Thyroid gland (tissue), 4 donors: ENCODE measurements at regions not wholly inside any gene's neighbourhood (a gene's known extent, or its start where the extent isn't known, plus 50 kb on each side); places are given as distances from the start of the nearest gene placed in this dataset.

Experiments used
- DNase-seq, 2 donors: peaks; one replicate each; pipeline ENCODE4 v3.0.0-alpha.2; 2019
- H3K27ac ChIP-seq, 3 donors: fragments of 200-600 bp; sonication (generic); 1 replicate in 2 of 3; 2 replicates in 1 of 3; pipeline ENCODE4 v1.5.1; 2016 to 2019; ENCODE audit warnings: mild to moderate bottlenecking in 1 of 3, moderate library complexity in 1 of 3
- H3K27me3 ChIP-seq: fragments of 200-600 bp; sonication (generic); one replicate; pipeline ENCODE4 v1.5.1; 2019
- H3K36me3 ChIP-seq, 2 donors: fragments of 200-600 bp; sonication (generic); one replicate each; pipeline ENCODE4 v1.5.1; 2016 to 2019
- H3K4me1 ChIP-seq, 2 donors: fragments of 200-600 bp; sonication (generic); one replicate each; pipeline ENCODE4 v1.5.1; 2017 to 2019
- H3K4me3 ChIP-seq, 3 donors: fragments of 200-600 bp; sonication (generic); replicated peaks in 1 of 3; 1 replicate in 2 of 3; 2 replicates in 1 of 3; pipeline ENCODE4 v1.5.1; 2016; ENCODE audit warnings: mild to moderate bottlenecking in 1 of 3
- H3K9me3 ChIP-seq: fragments of 200-600 bp; sonication (generic); one replicate; pipeline ENCODE4 v1.5.1; 2017
- POLR2A ChIP-seq, 2 donors: fragments of 450-650 bp; IDR thresholded peaks; one replicate each; pipeline ENCODE4 v1.6.1; 2017; ENCODE audit warnings: antibody characterized with exemption in 2 of 2, mild to moderate bottlenecking in 2 of 2, moderate library complexity in 1 of 2
- WGBS, 2 donors: methylation state at CpG; one replicate each; pipeline ENCODE4 v1.1.5; 2017; 5-methylcytosine and 5-hydroxymethylcytosine counted together
- intact Hi-C: fragments of 100-400 bp; cut with DNase I; formaldehyde crosslinking; loops from one replicate; pipeline ENCODE4 v1.15.1; 2023
- TF ChIP-seq, protein P1 (sequence below), 6 experiments: fragments of 200-600 bp in 3 of 6; fragments of 450-650 bp in 3 of 6; sonication (generic) in 3 of 6; IDR thresholded peaks; one replicate each; pipeline ENCODE4 v1.5.1; 2016 to 2019; ENCODE audit warnings: antibody characterized with exemption in 6 of 6, mild to moderate bottlenecking in 2 of 6, inconsistent platforms in 1 of 6, moderate library complexity in 1 of 6

GRCh38 chr10:75335191-75335590 lies 66.4 kb downstream of the ZNF503 start:
- TF ChIP-seq POLR2A (IDR thresholded peaks at IDR 0.05), result no peak
- TF ChIP-seq, protein P1, sequence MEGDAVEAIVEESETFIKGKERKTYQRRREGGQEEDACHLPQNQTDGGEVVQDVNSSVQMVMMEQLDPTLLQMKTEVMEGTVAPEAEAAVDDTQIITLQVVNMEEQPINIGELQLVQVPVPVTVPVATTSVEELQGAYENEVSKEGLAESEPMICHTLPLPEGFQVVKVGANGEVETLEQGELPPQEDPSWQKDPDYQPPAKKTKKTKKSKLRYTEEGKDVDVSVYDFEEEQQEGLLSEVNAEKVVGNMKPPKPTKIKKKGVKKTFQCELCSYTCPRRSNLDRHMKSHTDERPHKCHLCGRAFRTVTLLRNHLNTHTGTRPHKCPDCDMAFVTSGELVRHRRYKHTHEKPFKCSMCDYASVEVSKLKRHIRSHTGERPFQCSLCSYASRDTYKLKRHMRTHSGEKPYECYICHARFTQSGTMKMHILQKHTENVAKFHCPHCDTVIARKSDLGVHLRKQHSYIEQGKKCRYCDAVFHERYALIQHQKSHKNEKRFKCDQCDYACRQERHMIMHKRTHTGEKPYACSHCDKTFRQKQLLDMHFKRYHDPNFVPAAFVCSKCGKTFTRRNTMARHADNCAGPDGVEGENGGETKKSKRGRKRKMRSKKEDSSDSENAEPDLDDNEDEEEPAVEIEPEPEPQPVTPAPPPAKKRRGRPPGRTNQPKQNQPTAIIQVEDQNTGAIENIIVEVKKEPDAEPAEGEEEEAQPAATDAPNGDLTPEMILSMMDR (IDR thresholded peaks at IDR 0.05), result no peak
- H3K27ac ChIP-seq, result no peak overlapping the region
- no peak overlapping the region for H3K4me3 ChIP-seq
- H3K4me1 ChIP-seq, result no peaks in the 10 kb centered on the region
- DNase-seq, result no peak
- no peaks in the 10 kb centered on the region for H3K36me3 ChIP-seq
- intact Hi-C loops, result no loop called here
- no peaks in the 10 kb centered on the region for H3K9me3 ChIP-seq
- 89% methylated on average over 1 of the region's 1 CpG for WGBS, 2 donors
- H3K27me3 ChIP-seq, result no peaks in the 10 kb centered on the region

- intact Hi-C loops, result no loop called here
- Histone ChIP-seq H3K4me3 (no peak overlapping the region), H3K9me3 (no peaks in the 10 kb centered on the region), H3K27me3 (no peaks in the 10 kb centered on the region), H3K36me3 (no peaks in the 10 kb centered on the region), H3K4me1 (no peaks in the 10 kb centered on the region), H3K27ac (no peak overlapping the region)
- whole genome bisulfite sequencing, 2 donors, result 56 to 84% methylated on average over 1 of the region's 1 CpG
- DNase-seq, result no peak
- TF ChIP-seq, protein P1 (IDR thresholded peaks at IDR 0.05), result no peak
- TF ChIP-seq POLR2A (IDR thresholded peaks at IDR 0.05), result no peak
Measured at GRCh38 chr10:75334720-75335119, 66.8 kb downstream of the ZNF503 start.

GRCh38 chr10:75332081-75332480 lies 69.5 kb downstream of the ZNF503 start:
- no peaks in the 10 kb centered on the region for H3K9me3 ChIP-seq
- H3K4me3 ChIP-seq, result no peak overlapping the region
- TF ChIP-seq, protein P1 (IDR thresholded peaks at IDR 0.05), result no peak
- no peak for TF ChIP-seq POLR2A (IDR thresholded peaks at IDR 0.05)
- H3K27me3 ChIP-seq, result no peaks in the 10 kb centered on the region
- intact Hi-C loops, result no loop called here
- H3K36me3 ChIP-seq, result no peaks in the 10 kb centered on the region
- no peak for DNase-seq
- WGBS, 2 donors, result 88 to 93% methylated on average over 1 of the region's 1 CpG
- no peaks in the 10 kb centered on the region for H3K4me1 ChIP-seq
- H3K27ac ChIP-seq, result no peak overlapping the region

DNA sequence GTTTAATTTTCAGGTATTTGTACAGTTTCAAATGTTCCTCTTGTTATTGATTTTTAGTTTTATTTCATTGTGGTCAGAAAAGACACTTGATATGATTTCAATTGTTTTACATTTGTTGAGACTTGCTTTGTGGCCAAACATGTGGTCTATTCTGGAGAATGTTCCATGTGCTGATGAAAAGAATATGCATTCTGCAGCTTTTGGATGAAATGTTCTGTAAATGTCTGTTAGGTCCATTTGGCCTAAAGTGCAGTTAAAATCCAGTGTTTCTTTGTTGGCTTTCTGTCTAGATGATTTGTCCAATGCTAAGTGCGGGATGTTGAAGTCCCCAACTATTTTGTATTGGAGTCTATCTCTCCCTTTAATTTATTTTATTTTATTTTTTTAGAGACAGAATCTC lies 70.5 kb downstream of the ZNF503 start:
- intact Hi-C loops, result no loop called here
- Histone ChIP-seq H3K4me1 (no peaks in the 10 kb centered on the region), H3K27me3 (no peaks in the 10 kb centered on the region), H3K27ac (no peak overlapping the region), H3K9me3 (no peaks in the 10 kb centered on the region), H3K36me3 (no peaks in the 10 kb centered on the region), H3K4me3 (no peak overlapping the region)
- TF ChIP-seq POLR2A (IDR thresholded peaks at IDR 0.05), result no peak
- TF ChIP-seq, protein P1 (IDR thresholded peaks at IDR 0.05), result no peak
- WGBS, 2 donors, result 84 to 93% methylated on average over 1 of the region's 1 CpG
- no peak for DNase-seq

GRCh38 chr10:75329190-75329745 lies 72.3 kb downstream of the ZNF503 start:
- no peak for DNase-seq
- WGBS, 2 donors, result 71 to 73% methylated on average over 2 of the region's 2 CpGs
- no peak overlapping the region for H3K27ac ChIP-seq
- H3K36me3 ChIP-seq, result no peaks in the 10 kb centered on the region
- H3K9me3 ChIP-seq, result no peaks in the 10 kb centered on the region
- H3K27me3 ChIP-seq, result no peaks in the 10 kb centered on the region
- no peaks in the 10 kb centered on the region for H3K4me1 ChIP-seq
- H3K4me3 ChIP-seq, result no peak overlapping the region
- intact Hi-C loops, result no loop called here
- TF ChIP-seq, protein P1 (IDR thresholded peaks at IDR 0.05), result no peak
- TF ChIP-seq POLR2A (IDR thresholded peaks at IDR 0.05), result no peak
